SU-DHL-6 (cell line): ENCODE measurements at regions not wholly inside any gene's neighbourhood (a gene's known extent, or its start where the extent isn't known, plus 50 kb on each side); places are given as distances from the start of the nearest gene placed in this dataset.

Source experiments
- H2AFZ ChIP-seq: fragments of 200-600 bp; sonication (generic); 2 replicates; pipeline ENCODE4 v1.6.1; 2014; ENCODE audit warnings: low read depth, mild to moderate bottlenecking, moderate library complexity, mixed read lengths, antibody characterized with exemption, low read length; ENCODE audit not compliant: severe bottlenecking
- H3F3A ChIP-seq: fragments of 200-600 bp; shearing (Covaris generic); 2 replicates; pipeline ENCODE4 v1.6.0; 2016; ENCODE audit warnings: antibody characterized with exemption, mild to moderate bottlenecking; ENCODE audit not compliant: insufficient read depth
- H3K27ac ChIP-seq: fragments of 200-600 bp; sonication (generic); 2 replicates; pipeline ENCODE4 v1.5.1; 2016; ENCODE audit warnings: low read depth, mild to moderate bottlenecking, low read length, moderate library complexity, mixed read lengths
- H3K27me3 ChIP-seq: fragments of 200-600 bp; sonication (generic), shearing (Covaris generic); 2 replicates; pipeline ENCODE4 v1.6.0; 2014; ENCODE audit warnings: mild to moderate bottlenecking, low read length
- H3K36me3 ChIP-seq: fragments of 200-600 bp; sonication (generic); 2 replicates; pipeline ENCODE4 v1.6.1; 2014; ENCODE audit warnings: mild to moderate bottlenecking, low read length, mixed read lengths
- H3K4me2 ChIP-seq: fragments of 300-600, 200-600 bp; shearing (Covaris generic), sonication (generic); 2 replicates; pipeline ENCODE4 v1.6.0; 2014; ENCODE audit warnings: low read length, low read depth, mild to moderate bottlenecking; ENCODE audit not compliant: poor library complexity, severe bottlenecking
- H3K4me3 ChIP-seq: fragments of 200-600 bp; sonication (generic); 2 replicates; pipeline ENCODE4 v1.5.1; 2014; ENCODE audit warnings: antibody characterized with exemption, low read length, mild to moderate bottlenecking, mixed read lengths; ENCODE audit not compliant: insufficient read depth, poor library complexity, severe bottlenecking
- H3K79me2 ChIP-seq: fragments of 200-600 bp; sonication (generic); 2 replicates; pipeline ENCODE4 v1.6.1; 2014; ENCODE audit warnings: mild to moderate bottlenecking, low read length, moderate library complexity; ENCODE audit not compliant: insufficient read depth
- H3K9ac ChIP-seq: fragments of 200-600 bp; sonication (generic); 2 replicates; pipeline ENCODE4 v1.7.0; 2014; ENCODE audit warnings: mild to moderate bottlenecking, low read length
- H3K9me2 ChIP-seq: fragments of 200-600 bp; sonication (generic); replicated peaks from 2 replicates; pipeline ENCODE4 v1.6.1; 2014; ENCODE audit warnings: low read length; ENCODE audit not compliant: insufficient read depth
- H3K9me3 ChIP-seq: fragments of 200-600 bp; sonication (generic); 2 replicates; pipeline ENCODE4 v1.6.1; 2014; ENCODE audit warnings: low read length, mixed read lengths; ENCODE audit not compliant: insufficient read depth
- H4K20me1 ChIP-seq: fragments of 200-600 bp; sonication (generic); 2 replicates; pipeline ENCODE4 v1.6.1; 2014; ENCODE audit warnings: low read depth, mild to moderate bottlenecking, antibody characterized with exemption, low read length, moderate library complexity, mixed read lengths
- EZH2phosphoT487 ChIP-seq: fragments of 200-600 bp; sonication (generic), shearing (Covaris generic); conservative IDR thresholded peaks from 2 replicates; pipeline ENCODE4 v1.6.1; 2018; ENCODE audit warnings: mild to moderate bottlenecking, antibody characterized with exemption, low read length, moderate library complexity, mixed read lengths
- TF ChIP-seq, protein P1 (sequence below): fragments of 200-600 bp; sonication (generic); IDR thresholded peaks from one replicate; pipeline ENCODE4 v1.5.1; 2017; ENCODE audit warnings: antibody characterized with exemption, mild to moderate bottlenecking, low read length, moderate library complexity; ENCODE audit not compliant: insufficient read depth, poor library complexity, severe bottlenecking

DNA sequence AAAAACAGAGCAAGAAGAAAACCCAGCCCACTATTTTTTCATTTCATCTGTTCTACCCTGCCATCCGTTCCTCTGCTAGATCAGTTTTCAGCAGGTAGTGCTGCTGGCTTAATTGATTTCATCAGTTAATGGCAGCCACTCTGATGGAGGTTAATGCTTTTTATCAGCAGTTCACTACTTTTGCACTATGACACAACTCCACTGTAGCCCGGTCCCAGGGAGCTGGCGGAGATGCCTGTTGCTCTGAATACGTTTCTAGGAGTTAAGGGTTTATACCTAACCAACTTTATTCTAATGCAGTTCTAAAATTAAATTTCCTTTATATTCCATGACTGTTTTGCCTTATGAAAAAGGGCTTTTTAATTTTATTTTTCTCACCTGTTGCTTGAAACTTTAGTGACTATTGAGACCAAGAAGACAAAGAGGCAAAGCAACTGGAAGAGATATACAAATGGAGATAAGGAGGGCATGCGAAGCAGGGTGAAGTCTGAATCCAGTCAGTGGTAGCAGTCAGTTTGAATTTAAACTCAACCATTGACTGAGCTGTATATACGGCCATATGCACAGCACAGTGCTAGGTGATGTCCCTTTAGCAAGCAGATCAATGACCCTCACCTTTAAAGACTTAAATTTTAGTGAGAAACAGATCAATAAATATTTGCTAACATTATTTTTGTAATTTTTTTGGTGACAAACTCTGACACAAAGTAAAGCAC lies 477.9 kb downstream of the LMO4 start:
- Histone ChIP-seq H3K27me3 (no peaks in the 10 kb centered on the region), H3K27ac (no peak overlapping the region), H3K9me3 (no peaks in the 10 kb centered on the region), H3F3A (no peaks in the 10 kb centered on the region), H2AFZ (no peak overlapping the region), H3K79me2 (no peaks in the 10 kb centered on the region), H3K36me3 (0 out of 2 replicates have a peak, but pooled peaks cover 3% of the 10 kb centered on the region), H3K9ac (no peak overlapping the region), H3K9me2 (no peaks in the 10 kb centered on the region), H3K4me3 (no peak overlapping the region), H4K20me1 (no peaks in the 10 kb centered on the region), H3K4me2 (no peak overlapping the region)
- TF ChIP-seq, protein P1, sequence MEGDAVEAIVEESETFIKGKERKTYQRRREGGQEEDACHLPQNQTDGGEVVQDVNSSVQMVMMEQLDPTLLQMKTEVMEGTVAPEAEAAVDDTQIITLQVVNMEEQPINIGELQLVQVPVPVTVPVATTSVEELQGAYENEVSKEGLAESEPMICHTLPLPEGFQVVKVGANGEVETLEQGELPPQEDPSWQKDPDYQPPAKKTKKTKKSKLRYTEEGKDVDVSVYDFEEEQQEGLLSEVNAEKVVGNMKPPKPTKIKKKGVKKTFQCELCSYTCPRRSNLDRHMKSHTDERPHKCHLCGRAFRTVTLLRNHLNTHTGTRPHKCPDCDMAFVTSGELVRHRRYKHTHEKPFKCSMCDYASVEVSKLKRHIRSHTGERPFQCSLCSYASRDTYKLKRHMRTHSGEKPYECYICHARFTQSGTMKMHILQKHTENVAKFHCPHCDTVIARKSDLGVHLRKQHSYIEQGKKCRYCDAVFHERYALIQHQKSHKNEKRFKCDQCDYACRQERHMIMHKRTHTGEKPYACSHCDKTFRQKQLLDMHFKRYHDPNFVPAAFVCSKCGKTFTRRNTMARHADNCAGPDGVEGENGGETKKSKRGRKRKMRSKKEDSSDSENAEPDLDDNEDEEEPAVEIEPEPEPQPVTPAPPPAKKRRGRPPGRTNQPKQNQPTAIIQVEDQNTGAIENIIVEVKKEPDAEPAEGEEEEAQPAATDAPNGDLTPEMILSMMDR: no peak
- TF ChIP-seq EZH2phosphoT487: no peak

DNA sequence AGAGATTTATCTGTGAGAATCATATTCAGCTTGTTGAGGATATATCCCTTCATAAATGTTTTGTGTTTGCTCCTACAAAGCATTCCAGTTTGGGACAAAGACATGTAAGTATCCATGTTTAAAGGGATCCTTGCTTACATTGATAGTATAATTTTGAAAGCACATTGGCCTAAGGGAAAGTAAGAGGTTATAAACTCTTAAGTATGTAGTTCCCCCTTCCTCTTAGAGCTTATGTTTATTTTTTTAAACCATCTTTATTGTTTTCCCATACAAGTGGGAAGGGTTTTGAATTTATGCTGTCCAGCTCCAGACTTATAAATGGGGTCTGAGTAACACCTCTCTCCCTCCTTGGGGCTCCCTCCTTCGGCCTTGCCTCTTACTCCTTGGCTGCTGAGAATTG lies 481.5 kb downstream of the LMO4 start:
- Histone ChIP-seq H2AFZ (no peak overlapping the region), H3K36me3 (0 out of 2 replicates have a peak, but pooled peaks cover 3% of the 10 kb centered on the region), H3K9me3 (no peaks in the 10 kb centered on the region), H3K9me2 (no peaks in the 10 kb centered on the region), H3K4me2 (no peak overlapping the region), H3F3A (peaks cover 7% of the 10 kb centered on the region; the same call in 1 of the 2 replicates), H3K79me2 (no peaks in the 10 kb centered on the region), H4K20me1 (no peaks in the 10 kb centered on the region), H3K9ac (no peak overlapping the region), H3K4me3 (no peak overlapping the region), H3K27me3 (no peaks in the 10 kb centered on the region), H3K27ac (0 out of 2 replicates have a peak overlapping the region, but pooled peaks have one; percentile 20)
- TF ChIP-seq, protein P1: no peak
- TF ChIP-seq EZH2phosphoT487: no peak

DNA sequence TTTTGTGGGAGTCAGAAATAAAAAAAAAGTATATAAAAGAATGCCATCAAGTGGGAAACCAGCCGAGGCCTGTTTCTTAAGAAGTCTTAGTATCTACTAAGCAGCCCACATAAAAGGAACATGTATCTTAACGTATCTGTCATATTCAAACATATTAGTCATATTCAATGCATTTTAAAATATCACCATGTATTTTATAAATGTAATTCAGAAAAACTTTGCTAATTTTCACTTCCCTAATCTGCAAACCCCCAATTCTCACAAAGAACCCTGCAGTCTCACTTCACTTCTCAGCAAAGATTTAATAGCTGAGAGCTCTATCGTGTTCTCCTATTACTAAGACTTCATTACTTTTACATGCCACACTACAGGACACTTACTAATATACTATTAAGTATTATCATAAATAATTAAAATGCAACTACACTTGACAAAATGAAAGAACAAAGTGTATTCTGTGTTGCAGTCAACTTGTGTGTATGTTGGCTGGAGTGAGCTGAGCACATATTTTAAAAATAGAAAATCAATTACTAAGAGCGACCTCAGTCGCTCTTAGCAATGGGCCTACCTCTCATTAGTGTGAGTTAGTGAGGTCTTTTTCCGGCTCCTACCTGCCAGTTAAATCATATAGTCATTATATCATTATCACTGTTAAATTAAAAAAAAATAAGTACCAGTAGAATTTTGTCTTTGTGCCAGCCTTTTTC lies 484.3 kb downstream of the LMO4 start:
- 0 out of 2 replicates have a peak, but pooled peaks cover 3% of the 10 kb centered on the region for H3K36me3 ChIP-seq
- H3K9me3 ChIP-seq: no peaks in the 10 kb centered on the region
- peak overlapping the region; percentile 63 for H3K4me2 ChIP-seq
- H3F3A ChIP-seq: peaks cover 16% of the 10 kb centered on the region
- TF ChIP-seq EZH2phosphoT487: no peak
- TF ChIP-seq, protein P1: no peak
- H3K27ac ChIP-seq: peak overlapping the region; percentile 87
- H3K27me3 ChIP-seq: no peaks in the 10 kb centered on the region
- H3K9me2 ChIP-seq: no peaks in the 10 kb centered on the region
- peak overlapping the region; percentile 74 for H2AFZ ChIP-seq
- H3K4me3 ChIP-seq: no peak overlapping the region
- H3K79me2 ChIP-seq: no peaks in the 10 kb centered on the region
- peak overlapping the region; percentile 23 for H3K9ac ChIP-seq
- no peaks in the 10 kb centered on the region for H4K20me1 ChIP-seq
